ENCODE measurements at regions not wholly inside any gene's neighbourhood (a gene's known extent, or its start where the extent isn't known, plus 50 kb on each side); places are given as distances from the start of the nearest gene placed in this dataset.
"Not testable (repeated sequence)": the region's sequence is repeated elsewhere in the genome, so short reads cannot be mapped to it uniquely, and the experiment has no call there.

GRCh38 chr9:29188771-29189170 is 1615.5 kb upstream of the C9orf72 start:
- not testable (repeated sequence) for TF ChIP-seq POLR2A, CTCF (IDR thresholded peaks at IDR 0.05)

Measured in ovary (tissue), 3 donors.